ENCODE measurements at regions not wholly inside any gene's neighbourhood (a gene's known extent, or its start where the extent isn't known, plus 50 kb on each side); places are given as distances from the start of the nearest gene placed in this dataset.
"Not testable (repeated sequence)": the region's sequence is repeated elsewhere in the genome, so short reads cannot be mapped to it uniquely, and the experiment has no call there.

DNA sequence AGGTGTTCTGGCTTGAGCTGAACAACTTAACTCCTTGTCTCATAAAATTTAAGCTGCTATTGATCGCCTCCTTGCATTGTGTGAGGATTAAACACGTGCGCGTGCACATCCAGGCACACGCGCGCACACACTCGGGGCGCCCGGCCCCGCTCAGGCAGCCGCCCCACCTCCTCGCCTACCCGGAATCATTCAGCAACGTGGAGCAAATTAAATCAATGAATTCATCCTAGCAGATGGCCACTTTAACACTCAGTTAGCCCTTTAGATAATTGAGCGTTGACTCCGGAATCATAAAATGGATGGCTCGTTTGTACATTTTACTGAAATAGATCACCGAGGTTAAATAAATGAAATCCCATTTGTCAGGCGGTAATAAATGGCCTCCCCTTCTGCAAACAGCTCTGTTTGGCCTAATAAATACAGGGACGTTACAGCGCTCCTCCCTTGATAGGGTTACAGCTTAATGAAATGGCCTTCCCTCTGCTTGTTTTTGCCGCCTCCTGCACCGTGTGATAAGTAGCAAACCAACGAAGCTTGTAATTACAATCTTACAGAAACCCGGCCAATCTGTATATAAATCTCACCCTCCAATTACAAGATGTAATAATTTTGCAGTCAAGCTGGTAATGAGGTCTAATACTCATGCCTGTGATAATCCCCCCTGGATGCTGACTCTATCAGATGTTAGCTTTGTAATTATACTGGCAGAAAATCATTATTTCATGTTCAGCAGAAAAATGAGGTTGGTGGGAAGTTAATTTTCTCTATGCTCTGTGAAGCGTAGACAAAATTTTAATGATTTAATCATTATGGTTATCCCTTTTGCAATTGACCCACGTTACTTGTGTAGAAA lies 229.7 kb upstream of the IRX4 start:
- DNase-seq: no peak

DNA sequence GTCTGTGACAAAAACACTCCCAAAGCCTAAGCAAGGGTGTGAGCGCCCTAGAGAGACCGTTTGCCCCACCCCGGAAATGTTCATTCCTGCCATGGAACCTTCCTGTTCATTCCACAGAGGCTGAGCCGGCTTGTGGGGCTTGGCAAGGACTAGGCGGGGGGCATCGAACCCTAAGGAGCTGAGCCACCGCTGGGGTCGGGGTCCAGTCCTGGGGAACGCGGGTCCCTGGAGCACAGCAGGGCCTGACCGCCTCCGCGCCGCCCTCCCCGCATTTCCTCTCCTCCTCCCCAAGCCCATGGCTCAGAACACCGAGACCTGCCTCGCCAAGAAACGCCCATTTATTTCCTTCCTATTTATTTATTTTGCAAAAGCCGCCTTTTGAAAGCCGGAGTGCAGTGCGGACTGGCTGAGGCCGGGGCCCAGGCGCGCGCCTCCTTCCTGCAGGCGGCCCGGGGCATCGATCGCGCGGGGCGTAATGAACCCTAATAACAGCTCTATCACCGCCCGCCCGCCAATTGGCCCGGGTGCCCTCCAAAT lies 228.9 kb upstream of the IRX4 start:
- no peak for DNase-seq

DNA sequence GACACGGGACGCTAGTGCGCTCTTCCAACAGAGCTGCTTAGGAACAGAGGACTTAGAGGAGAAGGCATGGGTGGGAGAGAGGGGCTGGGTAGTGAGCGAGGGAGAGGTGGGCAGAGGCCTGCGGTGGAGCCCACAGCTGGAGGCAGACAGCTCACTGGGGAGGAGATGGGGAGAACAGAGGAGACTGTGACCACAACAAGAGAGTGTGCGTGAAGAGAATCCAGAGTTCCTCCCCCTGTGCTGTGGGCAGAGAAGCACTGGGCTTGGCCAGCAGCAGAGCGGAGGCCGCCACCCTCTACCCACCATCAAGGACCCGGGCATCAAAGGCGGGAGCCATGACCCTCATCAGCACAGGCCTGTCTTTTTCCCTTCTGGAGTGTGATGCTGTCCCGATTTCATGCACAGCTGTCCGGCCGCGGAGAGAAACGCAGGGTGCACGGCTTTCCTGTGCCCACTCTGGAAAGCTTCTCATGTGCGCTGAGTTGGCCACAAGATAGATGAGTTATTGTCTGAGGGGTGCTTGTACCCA lies 228.3 kb upstream of the IRX4 start:
- DNase-seq: no peak

DNA sequence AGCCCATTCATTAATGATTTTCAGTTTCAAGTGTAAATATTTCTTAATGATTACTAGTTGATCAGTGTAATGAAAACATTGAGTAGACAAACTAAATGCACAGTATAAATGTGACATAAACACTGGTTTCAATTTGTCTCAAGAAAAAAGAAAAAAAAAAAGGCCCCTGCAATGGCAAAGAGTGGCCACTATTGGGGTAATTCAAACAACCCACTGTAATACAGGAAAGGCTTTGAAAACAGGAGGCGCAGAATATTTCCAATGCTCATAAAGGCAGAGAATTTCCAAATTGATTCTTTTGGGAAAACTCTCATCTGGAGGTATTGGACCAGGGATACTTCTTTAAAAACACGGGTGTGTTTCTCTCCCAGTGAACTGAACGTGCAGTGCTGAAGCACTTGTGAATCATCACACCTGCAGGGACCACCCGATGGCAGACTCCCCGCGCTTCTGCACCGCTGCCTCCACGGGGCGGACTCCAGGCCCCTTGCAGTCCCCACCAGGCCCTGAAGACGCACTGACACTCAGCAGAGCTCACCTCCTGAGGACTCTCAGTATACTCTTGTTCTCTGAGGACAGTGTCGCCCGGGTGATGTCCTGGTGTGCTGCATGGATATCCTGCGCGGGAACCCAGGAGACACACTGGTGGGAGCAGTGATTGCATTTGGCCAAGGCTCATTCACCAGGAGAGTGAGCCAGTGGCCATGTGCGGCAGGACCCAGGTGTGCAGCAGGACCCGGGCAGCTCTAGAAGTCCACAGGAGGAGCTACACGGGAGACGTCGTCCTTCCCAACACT lies 227.6 kb upstream of the IRX4 start:
- no peak for DNase-seq

DNA sequence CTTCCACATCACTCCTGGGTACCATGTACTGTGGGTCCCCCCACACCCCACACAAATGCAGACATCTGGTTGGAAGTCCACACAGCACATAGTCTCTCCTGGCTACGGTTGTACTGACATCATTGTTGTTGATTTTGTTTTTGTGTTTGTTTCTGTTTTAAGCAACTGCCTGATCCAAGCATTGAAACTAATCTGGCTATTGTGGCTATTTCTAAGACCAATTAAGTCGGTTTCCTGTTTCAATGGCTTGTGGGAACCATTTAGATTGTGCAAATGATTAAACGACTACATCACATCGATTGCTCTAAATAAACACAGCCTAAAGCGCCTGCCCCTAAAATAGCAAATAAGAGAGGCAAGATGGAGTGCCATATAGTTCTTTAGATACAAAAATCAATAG lies 226.8 kb upstream of the IRX4 start:
- DNase-seq: no peak

DNA sequence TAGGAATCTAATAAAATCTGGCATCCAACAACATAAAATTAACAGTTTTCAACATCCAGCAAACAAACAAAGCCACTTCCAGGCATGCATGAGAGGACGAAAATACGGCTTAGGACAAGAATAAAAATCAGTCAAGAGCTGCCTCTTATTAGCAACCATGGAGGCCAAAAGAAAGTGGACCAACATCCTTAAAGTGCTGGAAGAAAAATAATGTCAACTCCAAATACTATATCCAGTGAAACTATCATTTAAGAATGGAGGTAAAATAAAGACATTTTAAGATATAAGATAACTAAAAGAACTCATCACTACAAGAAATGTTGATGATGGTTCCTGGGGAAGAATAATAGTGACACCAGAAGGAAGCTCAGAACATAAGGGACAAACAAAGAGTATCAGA lies 224.0 kb upstream of the IRX4 start:
- DNase-seq: no peak

DNA sequence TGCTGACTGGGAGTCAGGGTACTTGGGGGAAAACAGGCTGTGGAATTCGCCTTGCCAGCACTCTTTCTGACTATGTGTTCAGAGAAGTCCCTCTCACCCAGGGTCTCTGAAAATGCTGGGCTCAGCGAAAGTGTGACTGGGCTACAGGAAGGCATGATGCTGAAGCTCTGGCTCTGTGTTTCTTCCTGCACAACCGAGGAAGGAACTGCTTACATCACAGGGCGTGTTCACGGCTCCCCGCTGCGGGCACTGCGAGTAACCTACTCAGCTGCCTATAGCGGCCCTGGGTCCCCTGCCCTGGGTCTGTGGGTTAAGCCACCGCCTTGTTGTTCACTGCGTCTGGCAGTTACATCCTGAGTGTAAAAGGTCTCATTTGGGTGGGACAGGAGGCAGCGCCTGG lies 222.4 kb upstream of the IRX4 start:
- DNase-seq: no peak

DNA sequence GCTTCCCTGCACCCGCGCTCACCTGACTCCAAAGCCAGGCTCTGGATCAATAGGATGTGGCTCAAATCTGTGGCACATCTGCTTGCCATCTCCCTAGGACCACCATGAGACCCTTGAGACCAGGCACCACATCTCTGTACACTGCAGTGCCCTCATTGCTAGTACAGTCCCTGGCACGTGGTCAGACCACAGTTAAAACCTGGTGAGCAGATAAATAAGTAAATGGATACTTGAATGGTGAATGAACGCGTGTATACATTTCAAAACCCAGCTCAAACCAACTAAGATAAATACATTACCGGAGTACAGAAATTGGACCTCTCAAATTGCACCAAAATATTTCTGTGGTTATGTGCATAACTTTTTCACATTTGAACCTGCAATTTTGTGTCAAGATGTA lies 221.2 kb upstream of the IRX4 start:
- no peak for DNase-seq

DNA sequence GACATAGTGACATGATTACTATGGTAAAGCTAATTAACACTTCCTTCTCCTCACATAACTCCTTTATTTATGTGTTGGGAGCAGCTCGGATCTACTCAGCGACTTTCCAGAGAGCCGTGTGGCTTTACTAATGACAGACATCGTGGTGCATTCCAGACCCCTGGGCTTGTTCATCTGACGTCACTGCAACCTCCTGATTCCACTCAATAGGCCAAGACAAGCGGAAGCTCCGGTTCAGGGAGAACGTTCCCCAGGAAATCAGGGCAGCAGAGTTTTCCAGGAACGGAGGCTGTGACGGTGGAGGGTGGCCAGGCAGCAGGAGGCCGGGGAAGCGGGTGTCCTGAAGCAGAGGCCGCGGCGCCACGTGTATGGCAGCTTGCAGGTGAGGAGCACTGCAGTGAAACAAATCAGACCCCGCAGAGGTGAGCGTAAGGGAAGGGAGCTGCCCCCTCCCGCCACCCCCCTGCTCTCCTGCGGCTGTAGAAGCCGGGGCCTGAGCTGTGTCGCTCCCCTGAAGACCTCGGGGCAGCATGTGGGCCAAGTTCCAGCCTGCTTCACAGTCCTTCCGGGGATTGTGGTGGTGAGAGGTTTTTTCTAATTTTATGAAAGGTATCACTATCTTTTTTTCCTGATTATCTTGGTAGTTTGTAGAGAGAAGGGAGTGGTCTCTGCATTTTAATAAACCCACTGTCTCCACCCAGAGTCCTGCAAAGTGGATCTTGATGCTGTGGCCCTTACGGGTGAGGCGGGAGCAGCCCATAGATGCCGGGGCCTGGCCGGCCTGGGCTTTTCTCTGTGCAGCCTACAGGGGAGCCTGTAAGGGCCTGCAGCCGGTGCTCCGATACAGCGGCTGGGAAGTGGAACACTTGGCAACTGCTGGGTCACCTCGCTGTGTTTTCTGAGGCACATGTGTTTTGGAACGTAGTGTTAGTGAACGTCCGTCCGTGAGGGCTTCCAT lies 220.4 kb upstream of the IRX4 start:
- no peak for DNase-seq

DNA sequence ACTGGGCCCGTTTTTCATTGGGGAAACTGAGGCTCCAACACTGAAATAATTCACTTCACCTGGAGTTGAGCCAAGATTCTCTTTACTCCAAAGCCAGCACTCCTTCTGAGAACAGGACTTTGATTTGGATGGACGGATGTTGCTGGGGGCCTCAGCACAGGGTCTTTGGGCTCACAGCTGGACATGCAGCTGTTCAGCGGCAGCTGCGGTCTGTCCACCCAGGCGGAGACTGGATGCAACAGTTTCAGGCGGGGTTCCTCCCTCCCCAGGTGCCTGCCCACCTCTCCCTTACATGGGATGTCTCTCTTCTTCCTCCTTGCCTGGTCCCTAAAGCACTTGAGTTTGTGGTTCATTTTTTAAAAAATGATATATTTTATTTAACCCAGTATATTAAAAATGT lies 219.0 kb upstream of the IRX4 start:
- no peak for DNase-seq

DNA sequence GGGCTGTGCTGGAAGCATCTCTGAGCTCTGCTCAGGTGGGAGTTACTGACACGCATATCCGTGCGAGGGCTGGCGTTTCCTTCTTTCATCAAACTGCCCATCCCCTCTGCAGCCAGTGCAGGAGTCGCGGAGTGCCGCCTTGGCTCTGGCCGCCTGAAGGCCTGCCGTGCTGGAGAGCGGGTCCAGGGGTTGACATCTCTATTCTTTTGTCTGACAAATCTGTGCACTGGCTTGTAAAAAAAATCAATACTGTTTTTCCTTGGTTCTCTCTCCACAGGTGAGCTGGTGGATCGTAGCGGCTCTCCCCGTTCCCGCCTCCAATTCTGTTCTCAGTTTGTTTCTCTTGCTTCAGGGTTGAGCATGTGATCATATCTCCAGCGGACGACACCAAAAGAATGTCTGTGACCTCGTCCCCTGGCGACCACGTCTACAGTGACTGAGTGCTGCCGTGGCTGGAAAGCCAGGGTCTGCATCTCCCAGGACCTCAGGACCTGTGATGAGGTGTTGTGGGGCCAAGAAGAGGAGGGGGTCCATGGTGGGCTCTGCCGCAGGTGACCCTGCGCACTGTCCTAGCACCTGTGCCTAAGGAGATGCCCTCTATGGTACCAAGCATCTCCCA lies 214.3 kb upstream of the IRX4 start:
- DNase-seq: no peak

DNA sequence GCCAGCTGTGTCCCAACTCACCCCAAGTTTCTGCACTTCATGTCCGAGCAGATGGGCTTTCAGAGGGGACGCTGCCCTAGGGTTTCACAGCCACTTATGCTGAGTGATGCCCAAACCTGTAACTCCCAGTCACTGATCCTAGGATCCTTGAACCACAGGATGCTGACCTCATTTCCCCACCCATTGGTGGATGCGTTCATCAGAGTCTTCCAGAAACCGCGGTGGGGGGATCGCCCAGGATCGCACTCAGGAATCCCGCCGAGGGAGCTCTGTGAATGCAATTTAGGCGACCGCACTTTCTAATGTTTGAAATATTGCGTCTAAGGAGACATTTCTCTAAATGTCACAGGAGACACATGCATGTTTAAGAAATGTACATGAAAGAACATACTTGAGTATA lies 212.3 kb upstream of the IRX4 start:
- DNase-seq: no peak

DNA sequence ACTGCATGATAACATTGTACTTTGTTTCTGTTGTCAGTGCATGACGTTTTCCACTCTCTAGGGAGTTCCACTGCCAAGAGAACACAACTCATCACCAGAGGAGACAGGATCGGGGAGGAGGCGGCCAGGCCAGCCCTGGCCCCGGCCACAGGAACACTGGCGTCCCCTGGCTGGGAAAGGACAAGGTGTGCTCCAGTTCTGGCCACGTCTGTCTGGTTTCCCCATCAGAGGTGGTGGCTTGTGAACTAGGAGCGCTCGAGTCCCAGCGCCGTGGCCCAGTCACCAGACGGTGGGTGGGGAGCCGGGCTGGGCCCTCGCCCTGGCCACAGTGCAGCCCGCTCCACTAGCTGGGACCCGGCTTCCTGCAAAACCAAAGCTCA lies 211.9 kb upstream of the IRX4 start:
- DNase-seq: no peak

DNA sequence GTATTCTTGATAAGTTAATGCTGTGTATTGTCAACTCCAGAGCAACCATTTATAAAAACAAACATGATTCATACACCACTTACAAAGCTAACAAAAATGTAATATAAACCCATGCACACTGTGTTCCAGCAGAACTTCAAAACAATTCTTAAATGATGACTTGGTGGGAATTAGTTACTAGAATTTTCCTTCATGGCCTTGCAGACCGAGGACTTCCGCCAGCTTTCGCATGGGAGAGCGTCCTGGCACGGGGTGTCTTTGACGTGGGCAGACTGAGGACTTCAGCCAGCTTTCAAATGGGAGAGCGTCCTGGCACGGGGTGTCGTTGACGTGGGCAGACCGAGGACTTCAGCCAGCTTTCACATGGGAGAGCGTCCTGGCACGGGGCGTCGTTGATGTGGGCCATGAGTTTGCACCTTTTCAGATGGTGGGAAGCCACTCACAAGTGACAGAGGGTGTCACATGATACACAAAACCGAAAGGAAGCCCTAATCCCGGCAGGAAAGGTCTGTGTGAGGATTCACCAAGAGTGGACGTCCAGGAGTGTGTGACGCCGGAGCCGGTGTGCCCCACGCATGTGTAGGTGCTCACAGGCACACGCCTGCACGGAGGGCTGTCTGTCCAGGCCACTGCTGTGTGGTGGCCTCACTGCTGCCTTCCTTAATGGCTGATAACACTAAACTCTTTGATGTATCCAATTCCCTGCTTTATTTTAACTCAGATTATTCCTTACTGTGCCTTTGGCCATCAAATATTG lies 211.3 kb upstream of the IRX4 start:
- DNase-seq: no peak

DNA sequence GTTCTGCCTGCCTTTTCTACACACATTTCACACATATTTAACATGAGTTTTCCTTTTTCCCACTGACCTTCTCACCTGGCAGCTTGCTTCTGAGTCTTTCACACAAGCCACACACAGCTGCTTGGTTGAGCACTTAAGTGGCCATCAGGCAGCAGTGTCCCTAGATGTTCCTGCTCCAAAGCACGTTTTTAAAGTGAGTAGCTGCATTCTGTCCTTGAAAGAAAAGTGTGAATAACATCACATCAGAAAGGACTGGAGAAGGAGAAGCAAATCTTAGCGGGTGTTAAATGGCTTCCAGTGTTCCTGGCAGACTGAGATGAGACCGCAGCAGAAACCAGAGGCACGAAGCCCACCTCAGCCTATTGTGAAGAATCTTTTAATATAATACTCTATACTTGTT lies 209.2 kb upstream of the IRX4 start:
- no peak for DNase-seq

DNA sequence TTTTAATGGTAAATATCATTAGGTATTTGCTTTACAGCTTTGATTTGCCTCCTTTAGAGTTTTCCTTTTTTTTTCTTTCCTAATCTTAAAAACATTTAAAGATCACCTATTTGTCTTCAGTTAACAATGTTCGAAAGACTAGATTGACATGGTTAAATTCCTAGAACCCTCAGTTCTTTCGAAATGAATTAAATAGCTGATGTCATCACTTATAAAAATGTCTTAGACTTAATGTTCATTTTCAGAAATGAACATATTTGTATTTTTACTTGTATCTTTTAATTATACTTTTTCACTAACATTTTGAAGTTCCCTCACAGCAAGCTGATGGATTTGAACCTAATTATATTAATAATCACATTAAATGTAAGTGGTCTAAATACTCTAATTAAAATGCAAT lies 205.3 kb upstream of the IRX4 start:
- no peak for DNase-seq

DNA sequence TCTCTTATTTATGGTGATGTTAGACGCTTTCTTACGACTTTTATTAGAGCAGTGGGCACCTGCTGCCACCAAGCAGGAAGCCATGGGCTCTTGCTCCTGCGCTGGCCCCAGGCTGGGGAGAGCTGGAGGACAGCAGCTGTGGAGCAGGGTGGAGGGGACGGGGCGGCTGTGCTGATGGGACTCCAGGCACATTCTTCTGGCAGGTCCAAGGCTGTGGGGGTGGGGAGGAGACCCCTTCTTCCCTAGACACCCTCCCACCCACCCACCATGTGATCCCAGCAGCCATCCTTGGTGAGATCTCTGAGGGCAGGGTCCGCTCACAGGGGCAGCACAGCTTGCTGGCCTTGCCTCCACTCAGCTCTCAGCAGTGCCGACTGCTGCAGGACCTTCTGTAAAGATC lies 192.6 kb upstream of the IRX4 start:
- DNase-seq: no peak

DNA sequence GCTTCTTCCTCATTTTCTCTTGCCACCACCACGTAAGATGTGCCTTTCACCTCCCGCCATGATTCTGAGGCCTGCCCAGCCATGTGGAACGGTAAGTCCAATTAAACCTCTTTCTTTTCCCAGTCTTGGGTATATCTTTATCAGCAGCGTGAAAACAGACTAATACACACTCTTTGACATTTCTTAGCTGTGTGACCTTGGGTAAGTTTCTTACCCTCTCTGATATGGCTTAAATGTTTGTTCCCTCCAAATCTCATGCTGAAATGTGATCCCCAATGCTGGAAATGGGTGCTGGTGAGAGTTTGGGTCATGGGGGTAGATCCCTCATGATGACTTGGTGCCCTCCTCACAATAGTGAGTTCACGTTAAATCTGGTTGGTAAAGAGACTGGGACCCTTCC lies 188.8 kb upstream of the IRX4 start:
- no peak for DNase-seq

DNA sequence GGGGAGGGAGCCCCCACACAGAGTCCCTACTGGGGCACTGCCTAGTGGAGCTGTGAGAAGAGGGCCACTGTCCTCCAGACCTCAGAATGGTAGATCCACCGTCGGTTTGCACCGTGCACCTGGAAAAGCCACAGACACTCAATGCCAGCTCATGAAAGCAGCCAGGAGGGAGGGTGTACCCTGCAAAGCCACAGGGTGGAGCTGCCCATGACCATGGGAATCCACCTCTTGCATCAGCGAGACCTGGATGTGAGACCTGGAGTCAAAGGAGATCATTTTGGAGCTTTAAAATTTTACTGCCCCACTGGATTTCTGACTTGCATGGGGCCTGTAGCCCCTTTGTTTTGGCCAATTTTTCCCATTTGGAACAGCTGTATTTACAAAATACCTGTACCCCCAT lies 188.1 kb upstream of the IRX4 start:
- not testable (repeated sequence) for DNase-seq

DNA sequence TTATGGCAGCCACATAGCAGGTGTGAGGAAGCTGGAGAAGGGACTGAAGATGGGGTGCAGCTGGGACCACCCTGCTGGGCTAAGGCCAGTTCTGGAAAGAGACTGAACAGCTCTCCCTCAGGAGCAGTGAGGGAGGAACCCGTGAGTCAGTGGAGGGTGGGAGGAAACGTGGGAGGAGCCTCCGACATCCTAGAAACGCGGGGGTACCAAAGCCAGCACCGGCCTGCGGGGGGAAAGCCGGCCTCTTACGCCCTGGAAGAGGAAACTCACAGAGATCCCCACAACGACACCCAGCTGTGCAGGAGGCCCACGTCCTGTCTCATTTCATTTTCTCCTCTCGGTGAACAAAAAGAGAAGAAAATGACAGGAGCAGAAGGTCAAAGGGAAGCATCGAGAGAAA lies 185.8 kb upstream of the IRX4 start:
- no peak for DNase-seq

DNA sequence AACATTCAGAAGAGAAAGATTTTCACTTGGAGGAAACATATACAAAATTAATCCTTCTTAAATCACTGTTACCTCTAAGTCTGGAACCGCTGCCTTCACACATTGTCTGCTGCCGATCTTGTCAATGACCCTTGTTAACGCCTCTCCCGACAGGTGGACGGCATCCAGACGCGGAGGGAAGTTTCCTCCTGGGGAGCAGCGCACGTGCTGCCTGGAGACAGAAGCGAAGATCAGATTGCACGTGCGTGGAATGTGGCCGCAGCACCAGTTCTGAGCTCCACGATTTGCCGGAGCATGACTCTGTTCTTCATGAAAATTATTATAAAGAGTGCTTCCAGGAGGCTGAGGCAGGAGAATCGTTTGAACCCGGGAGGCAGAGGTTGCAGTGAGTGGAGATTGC lies 183.6 kb upstream of the IRX4 start:
- DNase-seq: no peak

DNA sequence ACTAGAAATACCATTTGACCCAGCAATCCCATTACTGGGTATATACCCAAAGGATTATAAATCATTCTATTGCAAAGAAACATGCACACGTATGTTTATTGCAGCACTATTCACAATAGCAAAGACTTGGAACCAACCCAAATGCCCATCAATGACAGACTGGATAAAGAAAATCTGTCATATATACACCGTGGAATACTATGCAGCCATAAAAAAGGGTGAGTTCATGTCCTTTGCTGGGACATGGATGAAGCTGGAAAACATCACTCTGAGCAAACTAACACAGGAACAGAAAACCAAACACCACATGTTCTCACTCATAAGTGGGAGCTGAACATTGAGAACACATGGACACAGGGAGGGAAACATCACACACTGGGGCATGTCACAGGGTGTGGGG lies 180.7 kb upstream of the IRX4 start:
- not testable (repeated sequence) for DNase-seq
